Esophagus muscularis mucosa (tissue), 3 donors: ENCODE measurements at regions not wholly inside any gene's neighbourhood (a gene's known extent, or its start where the extent isn't known, plus 50 kb on each side); places are given as distances from the start of the nearest gene placed in this dataset.
A peak's percentile ranks its signal among the peaks of the same experiment; 100 is the strongest.

Experiments
- POLR2AphosphoS5 ChIP-seq, 2 donors: sonication (generic); formaldehyde crosslinking; IDR thresholded peaks; one replicate each; pipeline ENCODE4 v1.6.1; 2017; ENCODE audit warnings: antibody characterized with exemption in 2 of 2
- TF ChIP-seq, protein P1 (sequence below), 3 experiments: fragments of 200-600 bp in 2 of 3; fragments of 450-650 bp in 1 of 3; sonication (generic) in 2 of 3; IDR thresholded peaks; one replicate each; pipeline ENCODE4 v1.5.1; 2017 to 2019; ENCODE audit warnings: antibody characterized with exemption in 3 of 3, mild to moderate bottlenecking in 2 of 3, moderate library complexity in 1 of 3

GRCh38 chr11:126139111-126140091 is 72.0 kb downstream of the RPUSD4 start:
- peak in 1 of 2 donors; percentile 78 for TF ChIP-seq POLR2AphosphoS5 (IDR thresholded peaks at IDR 0.05)
- TF ChIP-seq, protein P1, sequence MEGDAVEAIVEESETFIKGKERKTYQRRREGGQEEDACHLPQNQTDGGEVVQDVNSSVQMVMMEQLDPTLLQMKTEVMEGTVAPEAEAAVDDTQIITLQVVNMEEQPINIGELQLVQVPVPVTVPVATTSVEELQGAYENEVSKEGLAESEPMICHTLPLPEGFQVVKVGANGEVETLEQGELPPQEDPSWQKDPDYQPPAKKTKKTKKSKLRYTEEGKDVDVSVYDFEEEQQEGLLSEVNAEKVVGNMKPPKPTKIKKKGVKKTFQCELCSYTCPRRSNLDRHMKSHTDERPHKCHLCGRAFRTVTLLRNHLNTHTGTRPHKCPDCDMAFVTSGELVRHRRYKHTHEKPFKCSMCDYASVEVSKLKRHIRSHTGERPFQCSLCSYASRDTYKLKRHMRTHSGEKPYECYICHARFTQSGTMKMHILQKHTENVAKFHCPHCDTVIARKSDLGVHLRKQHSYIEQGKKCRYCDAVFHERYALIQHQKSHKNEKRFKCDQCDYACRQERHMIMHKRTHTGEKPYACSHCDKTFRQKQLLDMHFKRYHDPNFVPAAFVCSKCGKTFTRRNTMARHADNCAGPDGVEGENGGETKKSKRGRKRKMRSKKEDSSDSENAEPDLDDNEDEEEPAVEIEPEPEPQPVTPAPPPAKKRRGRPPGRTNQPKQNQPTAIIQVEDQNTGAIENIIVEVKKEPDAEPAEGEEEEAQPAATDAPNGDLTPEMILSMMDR (IDR thresholded peaks at IDR 0.05): no peak
